Neural cell (in vitro differentiated cells): ENCODE measurements at regions not wholly inside any gene's neighbourhood (a gene's known extent, or its start where the extent isn't known, plus 50 kb on each side); places are given as distances from the start of the nearest gene placed in this dataset.

Experiments
- H2AFZ ChIP-seq: fragments of 200-600, 300-800 bp; sonication (generic), shearing (Covaris generic); 2 replicates; pipeline ENCODE4 v1.6.0; 2014; ENCODE audit warnings: low read depth, mild to moderate bottlenecking, antibody characterized with exemption, low read length, moderate library complexity
- H3F3A ChIP-seq: fragments of 200-600 bp; shearing (Covaris generic); 2 replicates; pipeline ENCODE4 v1.6.1; 2016; ENCODE audit warnings: mild to moderate bottlenecking, moderate library complexity, mixed read lengths, antibody characterized with exemption, low read length; ENCODE audit not compliant: insufficient read depth, poor library complexity, severe bottlenecking
- H3K27ac ChIP-seq: fragments of 200-600, 300-800 bp; sonication (generic), shearing (Covaris generic); 2 replicates; pipeline ENCODE4 v1.5.1; 2014; ENCODE audit warnings: mild to moderate bottlenecking, low read length, moderate library complexity
- H3K27me3 ChIP-seq: fragments of 300-800, 200-600 bp; sonication (generic), shearing (Covaris generic); 2 replicates; pipeline ENCODE4 v1.6.0; 2014; ENCODE audit warnings: mild to moderate bottlenecking, low read depth, low read length, moderate library complexity; ENCODE audit not compliant: insufficient read depth
- H3K36me3 ChIP-seq: fragments of 300-800, 200-600 bp; sonication (generic), shearing (Covaris generic); 2 replicates; pipeline ENCODE4 v1.5.1; 2014; ENCODE audit warnings: mild to moderate bottlenecking, antibody characterized with exemption, low read length, moderate library complexity; ENCODE audit not compliant: insufficient read depth
- H3K4me2 ChIP-seq: fragments of 300-800, 200-600 bp; sonication (generic), shearing (Covaris generic); 2 replicates; pipeline ENCODE4 v1.6.0; 2014; ENCODE audit warnings: mild to moderate bottlenecking, low read length
- H3K4me3 ChIP-seq: fragments of 300-800, 200-600 bp; sonication (generic), shearing (Covaris generic); 2 replicates; pipeline ENCODE4 v1.5.1; 2014; ENCODE audit warnings: mild to moderate bottlenecking, low read length, moderate library complexity
- H3K79me2 ChIP-seq: fragments of 200-600 bp; shearing (Covaris generic); replicated peaks from 2 replicates; pipeline ENCODE4 v1.6.0; 2014; ENCODE audit warnings: mild to moderate bottlenecking, low read length, moderate library complexity; ENCODE audit not compliant: insufficient read depth
- H3K9ac ChIP-seq: fragments of 300-800, 200-600 bp; sonication (generic), shearing (Covaris generic); 2 replicates; pipeline ENCODE4 v1.6.1; 2016; ENCODE audit warnings: mild to moderate bottlenecking, low read length, mixed read lengths
- H3K9me2 ChIP-seq: fragments of 200-600 bp; shearing (Covaris generic); 2 replicates; pipeline ENCODE4 v1.6.1; 2016; ENCODE audit warnings: mild to moderate bottlenecking, low read length, mixed read lengths; ENCODE audit not compliant: insufficient read depth
- H3K9me3 ChIP-seq: fragments of 200-600, 300-800 bp; sonication (generic), shearing (Covaris generic); 2 replicates; pipeline ENCODE4 v1.6.1; 2016; ENCODE audit warnings: mild to moderate bottlenecking, mixed run types, low read length, moderate library complexity, mixed read lengths
- H4K20me1 ChIP-seq: fragments of 200-600 bp; shearing (Covaris generic); 2 replicates; pipeline ENCODE4 v1.6.1; 2016; ENCODE audit warnings: mild to moderate bottlenecking, mixed run types; ENCODE audit not compliant: insufficient read depth
- CTCF ChIP-seq: fragments of 450-650 bp; IDR thresholded peaks from 2 replicates; pipeline ENCODE4 v1.5.1; 2014; ENCODE audit warnings: antibody characterized with exemption, mild to moderate bottlenecking, moderate library complexity; ENCODE audit not compliant: poor library complexity, severe bottlenecking
- EP300 ChIP-seq: fragments of 450-650 bp; conservative IDR thresholded peaks from 2 replicates; pipeline ENCODE4 v1.6.1; 2014; ENCODE audit warnings: antibody characterized with exemption, mild to moderate bottlenecking, moderate library complexity; ENCODE audit not compliant: poor library complexity, severe bottlenecking
- EZH2 ChIP-seq: fragments of 200-600, 300-800 bp; shearing (Covaris generic), sonication (generic); IDR thresholded peaks from 2 replicates; pipeline ENCODE4 v1.6.1; 2014; ENCODE audit warnings: antibody characterized with exemption, low read length, borderline replicate concordance, mild to moderate bottlenecking; ENCODE audit not compliant: insufficient read depth, poor library complexity, severe bottlenecking
- MXI1 ChIP-seq: fragments of 450-650 bp; conservative IDR thresholded peaks from 2 replicates; pipeline ENCODE4 v1.6.1; 2014; ENCODE audit warnings: antibody characterized with exemption, mild to moderate bottlenecking; ENCODE audit not compliant: poor library complexity, severe bottlenecking
- POLR2AphosphoS5 ChIP-seq: IDR thresholded peaks from 2 replicates; pipeline ENCODE4 v1.6.1; 2012
- RAD21 ChIP-seq: fragments of 450-650 bp; conservative IDR thresholded peaks from 2 replicates; pipeline ENCODE4 v1.6.1; 2014; ENCODE audit warnings: antibody characterized with exemption, mild to moderate bottlenecking, moderate library complexity
- REST ChIP-seq: IDR thresholded peaks from 2 replicates; pipeline ENCODE4 v1.6.1; 2012; ENCODE audit warnings: borderline replicate concordance
- SMC3 ChIP-seq: fragments of 450-650 bp; conservative IDR thresholded peaks from 2 replicates; pipeline ENCODE4 v1.6.1; 2014; ENCODE audit warnings: antibody characterized with exemption, mild to moderate bottlenecking, moderate library complexity; ENCODE audit not compliant: poor library complexity
- TAF1 ChIP-seq: IDR thresholded peaks from 2 replicates; pipeline ENCODE4 v1.6.1; 2012; ENCODE audit warnings: low read depth

GRCh38 chr13:88617176-88617575 lies 946.0 kb downstream of the SLITRK5 start:
- Histone ChIP-seq H3K27ac (no peak overlapping the region), H3F3A (no peaks in the 10 kb centered on the region), H2AFZ (no peak overlapping the region), H3K36me3 (no peaks in the 10 kb centered on the region), H3K4me3 (no peak overlapping the region), H3K9me3 (no peaks in the 10 kb centered on the region), H3K4me2 (no peak overlapping the region), H3K9ac (no peak overlapping the region), H3K27me3 (no peaks in the 10 kb centered on the region), H3K9me2 (no peaks in the 10 kb centered on the region), H4K20me1 (no peaks in the 10 kb centered on the region), H3K79me2 (no peaks in the 10 kb centered on the region)
- no peak for TF ChIP-seq CTCF
- peak; percentile 42 for TF ChIP-seq POLR2AphosphoS5

GRCh38 chr13:88622362-88622973 lies 951.3 kb downstream of the SLITRK5 start:
- no peak overlapping the region for H3K4me3 ChIP-seq
- TF ChIP-seq EP300, result no peak
- no peak for TF ChIP-seq SMC3
- TF ChIP-seq CTCF, result no peak
- no peak for TF ChIP-seq EZH2
- TF ChIP-seq REST, result no peak
- no peak for TF ChIP-seq TAF1
- TF ChIP-seq MXI1, result no peak
- no peak for TF ChIP-seq RAD21
- TF ChIP-seq POLR2AphosphoS5, result no peak
- H3K9ac ChIP-seq, result no peak overlapping the region

More at GRCh38 chr13:88622362-88622973, 951.3 kb downstream of the SLITRK5 start:
- H3K9me3 ChIP-seq, result no peaks in the 10 kb centered on the region
- no peaks in the 10 kb centered on the region for H3K27me3 ChIP-seq
- H3K4me2 ChIP-seq, result no peak overlapping the region
- H4K20me1 ChIP-seq, result no peaks in the 10 kb centered on the region
- no peak overlapping the region for H3K27ac ChIP-seq
- H3K36me3 ChIP-seq, result no peaks in the 10 kb centered on the region
- no peak overlapping the region for H2AFZ ChIP-seq
- H3K9me2 ChIP-seq, result no peaks in the 10 kb centered on the region
- H3K79me2 ChIP-seq, result no peaks in the 10 kb centered on the region
- H3F3A ChIP-seq, result no peaks in the 10 kb centered on the region
